Gastrocnemius medialis (tissue), 4 donors: ENCODE measurements at regions not wholly inside any gene's neighbourhood (a gene's known extent, or its start where the extent isn't known, plus 50 kb on each side); places are given as distances from the start of the nearest gene placed in this dataset.

Experiments
- ATAC-seq, 2 donors: fragments of 150-250 bp; one replicate each; pipeline ENCODE4 v1.9.1; 2016
- DNase-seq, 2 donors: peaks; one replicate each; pipeline ENCODE4 v3.0.0-alpha.2; 2019
- H3K27ac ChIP-seq, 4 donors: fragments of 200-600 bp; sonication (generic); 1 replicate in 1 of 4; 2 replicates in 3 of 4; pipeline ENCODE4 v1.5.1; 2016 to 2018; ENCODE audit warnings: mild to moderate bottlenecking in 2 of 4, moderate library complexity in 1 of 4
- H3K27me3 ChIP-seq, 3 donors: fragments of 200-600 bp; sonication (generic) in 2 of 3; 1 replicate in 1 of 3; 2 replicates in 2 of 3; pipeline versions ENCODE4 v1.5.1 to v1.6.0; 2016 to 2019; ENCODE audit warnings: mild to moderate bottlenecking in 1 of 3, moderate library complexity in 1 of 3
- H3K36me3 ChIP-seq, 2 donors: fragments of 200-600 bp; sonication (generic) in 1 of 2; one replicate each; pipeline ENCODE4 v1.5.1; 2017 to 2018
- H3K4me1 ChIP-seq, 2 donors: fragments of 200-600 bp; sonication (generic) in 1 of 2; one replicate each; pipeline ENCODE4 v1.5.1; 2016 to 2017; ENCODE audit warnings: mild to moderate bottlenecking in 2 of 2
- H3K4me3 ChIP-seq, 4 donors: fragments of 200-600 bp; sonication (generic) in 3 of 4; 1 replicate in 1 of 4; 2 replicates in 3 of 4; pipeline ENCODE4 v1.5.1; 2016 to 2019; ENCODE audit warnings: mild to moderate bottlenecking in 2 of 4
- H3K9me3 ChIP-seq, 3 donors: fragments of 200-600 bp; sonication (generic) in 2 of 3; 1 replicate in 1 of 3; 2 replicates in 2 of 3; pipeline ENCODE4 v1.5.1; 2016 to 2019
- CTCF ChIP-seq, 5 experiments: fragments of 450-650 bp in 3 of 5; fragments of 200-600 bp in 2 of 5; sonication (generic) in 2 of 5; IDR thresholded peaks in 4 of 5; conservative IDR thresholded peaks in 1 of 5; 1 replicate in 4 of 5; 2 replicates in 1 of 5; pipeline ENCODE4 v1.5.1; 2016 to 2019; ENCODE audit warnings: antibody characterized with exemption in 5 of 5, mild to moderate bottlenecking in 3 of 5, moderate library complexity in 3 of 5
- POLR2A ChIP-seq, 2 donors: fragments of 450-650 bp; IDR thresholded peaks; one replicate each; pipeline ENCODE4 v1.6.1; 2017; ENCODE audit warnings: antibody characterized with exemption in 2 of 2, mild to moderate bottlenecking in 2 of 2, moderate library complexity in 2 of 2
- in situ Hi-C, 4 donors: fragments of 200-750 bp; cut with MboI; loops; one replicate each; pipeline versions ENCODE4 v1.15.0 to v1.8.0; 2017; ENCODE audit warnings: low sequenced_read_pairs in 4 of 4
- intact Hi-C: fragments of 100-400 bp; cut with DNase I; formaldehyde crosslinking; loops from one replicate; pipeline ENCODE4 v1.15.1; 2023; ENCODE audit warnings: low total_unique reads

GRCh38 chr3:18657858-18658820, 233.0 kb upstream of the SATB1 start:
- DNase-seq (no peak), ATAC-seq (no peak)
- Histone ChIP-seq H3K4me3 (no peak overlapping the region), H3K9me3 (no peaks in the 10 kb centered on the region), H3K27me3 (no peaks in the 10 kb centered on the region), H3K27ac (no peak overlapping the region), H3K36me3 (no peaks in the 10 kb centered on the region), H3K4me1 (no peaks in the 10 kb centered on the region)
- intact Hi-C loops (no loop called here), in situ Hi-C loops (no loop called here)
- no peak for TF ChIP-seq POLR2A (IDR thresholded peaks at IDR 0.05)
- no peak for TF ChIP-seq CTCF (IDR thresholded peaks at IDR 0.05 in 4 of 5, conservative IDR thresholded peaks at IDR 0.05 in 1 of 5)

GRCh38 chr3:18656866-18657265, 231.7 kb upstream of the SATB1 start:
- no peak overlapping the region for H3K27ac ChIP-seq
- no peak for TF ChIP-seq CTCF (IDR thresholded peaks at IDR 0.05 in 4 of 5, conservative IDR thresholded peaks at IDR 0.05 in 1 of 5)
- no peak for TF ChIP-seq POLR2A (IDR thresholded peaks at IDR 0.05)
- ATAC-seq (no peak), DNase-seq (no peak)
- in situ Hi-C loops: no loop called here
- H3K9me3 ChIP-seq: no peaks in the 10 kb centered on the region
- no peaks in the 10 kb centered on the region for H3K4me1 ChIP-seq
- intact Hi-C loops: no loop called here
- H3K27me3 ChIP-seq: no peaks in the 10 kb centered on the region
- no peaks in the 10 kb centered on the region for H3K36me3 ChIP-seq
- H3K4me3 ChIP-seq: no peak overlapping the region

- no peak for ATAC-seq
- TF ChIP-seq CTCF (IDR thresholded peaks at IDR 0.05 in 4 of 5, conservative IDR thresholded peaks at IDR 0.05 in 1 of 5) (no peak), POLR2A (IDR thresholded peaks at IDR 0.05) (no peak)
- H3K9me3 ChIP-seq: no peaks in the 10 kb centered on the region
Measured at GRCh38 chr3:18656410-18656809, 231.3 kb upstream of the SATB1 start.

GRCh38 chr3:18655827-18656226, 230.7 kb upstream of the SATB1 start:
- intact Hi-C loops: no loop called here
- in situ Hi-C loops: no loop called here
- TF ChIP-seq POLR2A (IDR thresholded peaks at IDR 0.05) (no peak), CTCF (IDR thresholded peaks at IDR 0.05 in 4 of 5, conservative IDR thresholded peaks at IDR 0.05 in 1 of 5) (no peak)
- Histone ChIP-seq H3K27ac (no peak overlapping the region), H3K36me3 (no peaks in the 10 kb centered on the region), H3K4me3 (no peak overlapping the region), H3K4me1 (no peaks in the 10 kb centered on the region), H3K27me3 (no peaks in the 10 kb centered on the region), H3K9me3 (no peaks in the 10 kb centered on the region)
- ATAC-seq (no peak), DNase-seq (no peak)

More at GRCh38 chr3:18656410-18656809, 231.3 kb upstream of the SATB1 start:
- Histone ChIP-seq H3K4me3 (no peak overlapping the region), H3K27me3 (no peaks in the 10 kb centered on the region), H3K4me1 (no peaks in the 10 kb centered on the region), H3K36me3 (no peaks in the 10 kb centered on the region), H3K27ac (no peak overlapping the region)
- no peak for DNase-seq
- intact Hi-C loops: no loop called here
- in situ Hi-C loops: no loop called here
